ENCODE measurements at regions not wholly inside any gene's neighbourhood (a gene's known extent, or its start where the extent isn't known, plus 50 kb on each side); places are given as distances from the start of the nearest gene placed in this dataset.

GRCh38 chr13:107322228-107322627, 754.3 kb upstream of the ARGLU1 start:
- TF ChIP-seq, protein P1, sequence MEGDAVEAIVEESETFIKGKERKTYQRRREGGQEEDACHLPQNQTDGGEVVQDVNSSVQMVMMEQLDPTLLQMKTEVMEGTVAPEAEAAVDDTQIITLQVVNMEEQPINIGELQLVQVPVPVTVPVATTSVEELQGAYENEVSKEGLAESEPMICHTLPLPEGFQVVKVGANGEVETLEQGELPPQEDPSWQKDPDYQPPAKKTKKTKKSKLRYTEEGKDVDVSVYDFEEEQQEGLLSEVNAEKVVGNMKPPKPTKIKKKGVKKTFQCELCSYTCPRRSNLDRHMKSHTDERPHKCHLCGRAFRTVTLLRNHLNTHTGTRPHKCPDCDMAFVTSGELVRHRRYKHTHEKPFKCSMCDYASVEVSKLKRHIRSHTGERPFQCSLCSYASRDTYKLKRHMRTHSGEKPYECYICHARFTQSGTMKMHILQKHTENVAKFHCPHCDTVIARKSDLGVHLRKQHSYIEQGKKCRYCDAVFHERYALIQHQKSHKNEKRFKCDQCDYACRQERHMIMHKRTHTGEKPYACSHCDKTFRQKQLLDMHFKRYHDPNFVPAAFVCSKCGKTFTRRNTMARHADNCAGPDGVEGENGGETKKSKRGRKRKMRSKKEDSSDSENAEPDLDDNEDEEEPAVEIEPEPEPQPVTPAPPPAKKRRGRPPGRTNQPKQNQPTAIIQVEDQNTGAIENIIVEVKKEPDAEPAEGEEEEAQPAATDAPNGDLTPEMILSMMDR (conservative IDR thresholded peaks at IDR 0.05; ENCODE audit: low read length) = no peak
- TF ChIP-seq EZH2phosphoT487 (IDR thresholded peaks at IDR 0.05; ENCODE audit: borderline replicate concordance) = no peak
